ENCODE measurements at regions not wholly inside any gene's neighbourhood (a gene's known extent, or its start where the extent isn't known, plus 50 kb on each side); places are given as distances from the start of the nearest gene placed in this dataset.

- TF ChIP-seq, protein P1, sequence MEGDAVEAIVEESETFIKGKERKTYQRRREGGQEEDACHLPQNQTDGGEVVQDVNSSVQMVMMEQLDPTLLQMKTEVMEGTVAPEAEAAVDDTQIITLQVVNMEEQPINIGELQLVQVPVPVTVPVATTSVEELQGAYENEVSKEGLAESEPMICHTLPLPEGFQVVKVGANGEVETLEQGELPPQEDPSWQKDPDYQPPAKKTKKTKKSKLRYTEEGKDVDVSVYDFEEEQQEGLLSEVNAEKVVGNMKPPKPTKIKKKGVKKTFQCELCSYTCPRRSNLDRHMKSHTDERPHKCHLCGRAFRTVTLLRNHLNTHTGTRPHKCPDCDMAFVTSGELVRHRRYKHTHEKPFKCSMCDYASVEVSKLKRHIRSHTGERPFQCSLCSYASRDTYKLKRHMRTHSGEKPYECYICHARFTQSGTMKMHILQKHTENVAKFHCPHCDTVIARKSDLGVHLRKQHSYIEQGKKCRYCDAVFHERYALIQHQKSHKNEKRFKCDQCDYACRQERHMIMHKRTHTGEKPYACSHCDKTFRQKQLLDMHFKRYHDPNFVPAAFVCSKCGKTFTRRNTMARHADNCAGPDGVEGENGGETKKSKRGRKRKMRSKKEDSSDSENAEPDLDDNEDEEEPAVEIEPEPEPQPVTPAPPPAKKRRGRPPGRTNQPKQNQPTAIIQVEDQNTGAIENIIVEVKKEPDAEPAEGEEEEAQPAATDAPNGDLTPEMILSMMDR (IDR thresholded peaks at IDR 0.05; ENCODE audit: insufficient read depth, low read length, poor library complexity, severe bottlenecking) = no peak
- no peak for TF ChIP-seq EZH2phosphoT487 (conservative IDR thresholded peaks at IDR 0.05; ENCODE audit: low read length)
Observed at GRCh38 chr3:94693997-94694640, 631.3 kb downstream of the NSUN3 start.
